Ureter (tissue), 1 donor: ENCODE measurements at regions not wholly inside any gene's neighbourhood (a gene's known extent, or its start where the extent isn't known, plus 50 kb on each side); places are given as distances from the start of the nearest gene placed in this dataset.

ENCODE experiments used
- DNase-seq: peaks from one replicate; pipeline ENCODE4 v3.0.0-alpha.2; 2020; ENCODE audit warnings: low spot score
- donor health status: DM: yes; HTN: yes; CAD: no.

- no peak for DNase-seq
Observed at GRCh38 chr11:97140885-97141494, 751.2 kb downstream of the JRKL start.

- DNase-seq, result no peak
Observed at GRCh38 chr11:97143463-97143862, 753.6 kb downstream of the JRKL start.

DNA sequence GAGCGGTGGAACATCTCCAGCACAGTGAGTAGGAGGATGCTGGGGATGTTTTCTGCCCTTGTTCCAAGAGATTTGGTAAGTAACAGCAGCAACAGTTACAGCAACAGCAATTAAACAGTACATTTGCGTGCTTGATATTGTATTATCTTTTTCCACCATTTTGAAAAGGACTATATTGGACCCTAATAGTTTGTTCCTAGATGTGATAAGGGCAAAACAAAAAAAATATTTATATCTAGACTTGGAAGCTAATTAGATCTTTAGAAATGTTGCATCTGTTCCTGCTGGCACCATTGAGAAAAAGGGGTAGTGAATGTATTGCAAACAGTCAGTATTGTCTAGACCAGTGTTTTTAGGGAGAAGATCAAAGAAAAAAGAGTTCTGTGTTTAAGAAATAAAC is 759.9 kb downstream of the JRKL start:
- no peak for DNase-seq

DNA sequence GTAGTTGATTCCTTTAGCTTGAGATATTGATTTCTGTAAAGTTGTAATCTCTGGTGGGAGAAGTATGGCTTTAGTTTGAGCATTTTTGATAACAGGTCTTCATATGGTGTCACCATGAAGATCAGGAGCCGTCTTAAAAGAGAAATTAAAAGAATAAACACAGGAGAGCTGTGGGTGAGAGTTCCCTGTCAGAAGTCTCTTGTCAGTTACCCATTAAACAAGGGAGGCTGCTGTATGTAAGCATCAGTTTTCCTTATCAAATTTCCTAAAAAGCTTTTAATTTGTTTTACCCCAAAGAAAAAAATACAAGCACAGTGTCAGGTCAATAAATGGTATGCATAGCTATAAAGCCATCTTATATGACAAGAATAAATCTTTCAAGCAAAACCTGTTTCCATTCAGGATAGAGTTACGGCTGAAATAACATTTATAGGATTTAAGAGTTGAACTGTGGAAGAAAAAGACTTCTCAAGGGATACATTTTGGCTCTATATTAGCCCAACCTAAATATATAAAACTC is 767.5 kb downstream of the JRKL start:
- no peak for DNase-seq

- DNase-seq, result no peak
Observed at GRCh38 chr11:97158243-97158642, 768.4 kb downstream of the JRKL start.

DNA sequence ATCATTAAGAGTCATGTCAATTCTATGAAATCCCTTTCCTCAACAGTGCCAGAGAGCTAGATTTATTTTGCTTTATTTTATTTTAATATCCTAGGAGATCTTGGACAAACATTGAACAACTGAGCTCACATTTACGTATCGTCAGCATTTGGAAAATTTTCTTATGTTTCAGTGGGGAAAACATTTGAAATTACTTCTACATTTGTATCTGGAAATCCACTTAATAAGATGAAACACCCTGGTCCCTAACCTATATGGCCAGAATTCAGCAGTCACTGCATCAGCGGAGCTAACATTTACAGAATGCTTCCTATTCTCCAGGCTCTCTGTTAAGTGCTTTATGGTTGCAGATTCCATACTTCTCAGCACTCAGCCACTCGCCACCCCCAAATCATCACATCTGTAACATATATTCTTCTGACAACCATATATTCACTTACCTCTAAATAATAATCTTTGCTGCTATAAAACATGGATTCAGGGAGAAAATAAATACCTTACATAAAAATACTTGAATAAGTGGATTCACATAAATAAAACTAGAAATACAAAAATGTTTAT is 773.9 kb downstream of the JRKL start:
- DNase-seq, result no peak

DNA sequence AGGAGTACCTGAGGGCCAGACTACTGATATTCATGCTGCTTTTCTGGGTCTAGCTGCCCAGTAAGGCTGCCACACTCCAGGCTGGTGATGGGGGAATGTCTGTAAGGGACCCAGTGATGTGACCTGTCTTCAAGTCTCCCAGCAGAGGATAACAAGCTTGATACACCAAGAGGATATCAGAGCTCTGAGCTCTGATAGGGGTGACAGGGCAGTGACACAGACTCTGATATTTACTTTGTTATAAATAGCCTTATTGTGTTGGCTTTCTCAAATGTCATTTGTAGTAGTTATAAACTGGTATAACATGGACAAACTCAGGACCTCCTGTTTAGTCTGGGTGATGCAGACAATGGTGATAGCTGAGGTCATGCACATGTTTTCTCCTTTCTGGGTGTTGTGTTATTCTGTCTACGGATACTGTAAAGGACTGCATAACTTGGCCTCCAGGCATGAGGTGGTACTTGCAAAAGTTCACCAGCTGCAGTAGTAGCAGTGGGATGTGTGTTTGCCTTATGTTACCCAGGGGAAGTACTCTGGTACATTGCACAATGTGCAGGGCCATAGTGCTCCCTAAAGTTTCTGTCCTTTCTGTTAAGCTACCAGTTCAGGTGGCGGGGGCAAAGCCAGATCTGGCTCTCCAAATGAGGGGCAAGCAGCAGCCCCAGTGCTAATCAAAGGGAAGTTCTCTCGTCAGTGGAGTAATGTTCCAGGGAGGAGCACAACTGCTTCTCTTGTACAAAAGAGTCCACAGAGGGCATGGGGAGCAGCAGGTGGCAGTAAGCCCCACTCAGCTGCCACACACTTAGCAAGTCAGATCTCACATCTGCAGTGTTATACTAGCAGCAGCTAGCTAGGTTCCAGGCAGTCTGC is 812.2 kb downstream of the JRKL start:
- no peak for DNase-seq

- DNase-seq, result no peak
Observed at GRCh38 chr11:97202613-97203292, 812.9 kb downstream of the JRKL start.

GRCh38 chr11:97218011-97218410 is 828.2 kb downstream of the JRKL start:
- no peak for DNase-seq

DNA sequence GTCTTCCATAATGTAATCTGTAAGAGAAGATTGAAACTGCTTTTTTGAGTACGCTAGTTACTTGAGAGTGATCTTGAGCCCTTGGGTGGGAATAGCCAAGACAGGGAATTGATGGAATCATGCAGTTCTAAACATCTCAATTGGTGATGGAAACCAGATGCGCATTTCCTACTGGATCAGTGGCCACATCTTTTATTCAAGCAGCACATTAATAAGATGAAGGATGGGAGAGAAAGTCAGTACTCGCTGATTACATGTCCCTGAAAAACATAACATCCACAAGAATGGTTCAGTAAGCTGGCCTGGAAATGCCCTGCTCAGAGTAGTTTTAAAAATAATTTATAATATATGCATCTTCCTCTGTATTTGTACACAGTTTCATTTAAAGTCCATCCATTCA is 833.8 kb downstream of the JRKL start:
- no peak for DNase-seq

DNA sequence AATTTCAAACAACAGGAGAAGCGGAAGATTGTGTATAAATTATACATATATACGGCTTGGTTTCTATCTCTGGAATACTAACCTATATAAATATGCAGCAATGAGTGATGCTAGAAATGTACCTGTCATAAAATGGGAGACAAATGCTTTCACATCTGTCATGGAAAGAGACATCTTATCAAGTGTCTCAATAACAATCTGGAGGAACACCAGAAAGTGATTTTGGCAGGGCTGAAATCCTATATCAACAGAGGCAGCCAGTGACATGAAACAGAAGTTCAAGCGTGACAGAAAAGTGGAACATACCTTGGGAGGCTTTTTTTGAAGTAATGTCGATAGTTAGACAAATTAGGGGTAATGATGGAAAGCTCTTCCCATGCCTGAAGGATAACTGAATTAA is 834.6 kb downstream of the JRKL start:
- DNase-seq, result no peak

DNA sequence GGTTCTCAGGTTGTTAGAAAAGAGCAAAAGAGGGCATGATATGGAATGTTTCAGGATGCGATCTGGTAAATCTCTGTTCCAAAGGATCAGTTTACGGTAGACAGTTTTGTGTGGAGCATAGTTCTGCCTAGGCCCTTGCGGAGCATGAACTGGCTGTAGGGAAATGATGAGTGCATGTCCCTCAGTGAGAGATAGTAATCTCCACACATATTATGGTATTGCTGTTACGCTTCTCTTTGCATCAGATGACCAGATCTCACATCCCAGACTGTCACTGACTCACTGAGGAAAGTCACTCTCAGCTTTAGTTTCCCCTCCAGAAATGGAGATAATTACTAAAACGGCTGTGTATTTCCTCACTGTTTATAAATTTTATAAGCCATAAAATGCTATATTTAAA is 836.0 kb downstream of the JRKL start:
- DNase-seq, result no peak

DNA sequence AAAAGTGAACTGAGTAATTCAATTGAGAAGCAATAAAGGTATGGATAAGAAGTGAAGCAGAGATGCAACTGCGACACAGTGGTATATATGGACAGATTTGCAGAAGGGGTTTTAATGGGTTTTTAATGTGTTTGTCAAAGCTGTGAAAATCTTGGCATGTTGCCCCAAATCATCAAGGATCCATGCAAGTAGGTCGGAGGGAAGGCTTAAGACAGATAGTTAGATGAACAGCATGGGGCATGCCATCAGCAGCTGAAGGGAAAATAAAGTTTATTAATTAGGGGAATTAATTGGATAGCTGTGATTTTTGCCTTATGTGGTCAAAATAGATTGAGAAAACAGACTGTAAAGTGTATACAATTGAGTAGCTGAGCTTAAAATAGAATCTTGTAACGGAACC is 840.1 kb downstream of the JRKL start:
- DNase-seq, result no peak

DNA sequence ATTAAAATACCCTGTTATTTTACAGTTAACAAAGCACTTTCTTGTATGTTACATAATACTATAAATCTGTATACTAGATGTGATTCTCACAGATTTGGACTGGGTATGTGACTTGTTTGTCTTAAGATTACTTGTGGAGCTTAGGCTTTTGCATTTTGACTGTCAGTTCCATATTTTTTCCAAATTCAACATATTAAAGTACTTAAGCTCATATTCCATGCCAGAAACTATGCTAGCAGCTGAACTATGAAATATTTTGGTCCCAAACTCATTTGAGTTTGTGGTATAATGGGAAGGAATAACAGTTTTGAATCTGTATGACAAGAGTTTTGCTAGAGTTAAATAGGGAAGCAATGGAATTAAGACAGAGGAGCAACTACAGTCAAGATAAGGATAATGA is 841.4 kb downstream of the JRKL start:
- DNase-seq, result no peak

DNA sequence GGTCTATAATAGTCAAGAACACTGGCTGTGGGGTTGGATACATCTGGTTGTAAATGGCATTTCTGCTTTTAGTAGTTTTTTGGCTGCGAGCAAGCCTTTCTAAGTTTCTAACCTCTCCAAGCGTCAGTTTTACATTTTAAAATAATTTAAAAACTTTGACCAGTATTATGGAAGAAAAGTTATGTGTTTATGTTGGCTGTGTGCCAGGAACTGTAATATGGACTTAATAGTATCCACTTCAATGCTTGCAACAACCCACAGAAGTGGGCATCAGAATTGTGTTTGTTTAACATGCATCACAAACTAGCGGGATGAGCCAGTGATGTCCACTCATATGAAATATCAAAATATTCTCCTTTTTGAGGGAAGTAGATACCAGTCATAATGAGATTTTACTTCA is 844.2 kb downstream of the JRKL start:
- DNase-seq, result no peak

DNA sequence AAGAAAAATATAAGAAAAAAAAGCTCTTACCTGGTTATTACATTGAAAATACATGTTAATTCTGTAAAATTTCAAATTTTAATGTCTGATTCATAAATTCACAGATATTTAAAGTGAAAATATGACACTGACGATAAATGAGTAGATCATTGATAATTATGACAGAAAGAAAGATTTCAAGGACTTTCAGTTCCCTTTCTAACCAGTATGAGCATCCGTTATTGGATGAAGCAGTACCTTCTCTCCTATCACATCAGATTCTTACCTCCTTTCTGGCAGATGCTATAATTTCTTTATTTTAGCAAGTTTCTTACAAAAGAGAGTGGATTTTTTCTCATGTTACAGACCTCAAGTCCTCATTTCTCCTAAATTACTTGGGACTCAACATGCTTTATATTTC is 847.3 kb downstream of the JRKL start:
- DNase-seq, result no peak

DNA sequence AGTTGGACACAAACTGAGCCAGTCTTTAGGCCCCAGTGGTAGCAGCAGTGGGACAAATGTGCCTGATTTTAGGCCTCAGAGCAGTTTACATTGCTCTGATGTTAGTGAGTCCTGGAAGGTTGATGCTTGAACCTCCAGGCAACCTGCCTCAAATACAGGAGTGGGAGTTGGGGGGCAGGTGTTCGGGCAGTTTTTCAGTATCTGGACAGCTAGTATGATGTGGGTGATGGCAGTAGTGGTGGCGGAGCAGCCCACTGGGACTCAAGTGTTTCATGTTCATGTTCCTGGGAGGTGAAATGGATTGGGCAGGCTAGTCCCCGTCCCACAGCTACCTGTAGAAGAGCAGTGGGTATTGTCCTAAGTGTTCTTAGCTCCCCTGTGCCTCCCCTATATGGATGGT is 857.8 kb downstream of the JRKL start:
- DNase-seq, result no peak

DNA sequence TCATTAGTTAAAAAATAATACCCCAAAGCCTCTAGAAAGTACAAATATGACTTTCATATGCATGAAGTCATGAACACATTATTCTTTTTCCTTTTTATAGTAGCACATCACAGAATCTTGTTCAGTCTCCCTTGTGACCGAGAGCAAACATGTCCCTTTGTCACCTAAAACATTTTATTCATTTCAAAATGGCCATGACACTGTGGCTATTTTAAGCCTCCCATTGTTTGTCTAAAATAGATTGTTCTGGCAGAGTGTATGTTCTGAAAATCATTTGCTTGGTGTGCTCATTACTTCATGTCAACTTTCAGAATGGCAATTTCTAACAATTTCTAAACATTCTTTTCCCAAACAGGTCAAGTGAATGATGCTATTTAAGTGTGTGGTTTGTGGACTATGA is 865.0 kb downstream of the JRKL start:
- DNase-seq, result no peak

GRCh38 chr11:97259434-97259833 is 869.6 kb downstream of the JRKL start:
- DNase-seq, result no peak

- no peak for DNase-seq
Observed at GRCh38 chr11:97259884-97260283, 870.1 kb downstream of the JRKL start.

- no peak for DNase-seq
Observed at GRCh38 chr11:97263183-97263858, 873.5 kb downstream of the JRKL start.

GRCh38 chr11:97269527-97269926 is 879.7 kb downstream of the JRKL start:
- no peak for DNase-seq
